ENCODE measurements at regions not wholly inside any gene's neighbourhood (a gene's known extent, or its start where the extent isn't known, plus 50 kb on each side); places are given as distances from the start of the nearest gene placed in this dataset.

GRCh38 chr21:28181730-28182129, 810.9 kb downstream of the LTN1 start:
- peaks cover 2% of the 10 kb centered on the region for H3K4me1 Mint-ChIP-seq
- TF ChIP-seq, protein P1, sequence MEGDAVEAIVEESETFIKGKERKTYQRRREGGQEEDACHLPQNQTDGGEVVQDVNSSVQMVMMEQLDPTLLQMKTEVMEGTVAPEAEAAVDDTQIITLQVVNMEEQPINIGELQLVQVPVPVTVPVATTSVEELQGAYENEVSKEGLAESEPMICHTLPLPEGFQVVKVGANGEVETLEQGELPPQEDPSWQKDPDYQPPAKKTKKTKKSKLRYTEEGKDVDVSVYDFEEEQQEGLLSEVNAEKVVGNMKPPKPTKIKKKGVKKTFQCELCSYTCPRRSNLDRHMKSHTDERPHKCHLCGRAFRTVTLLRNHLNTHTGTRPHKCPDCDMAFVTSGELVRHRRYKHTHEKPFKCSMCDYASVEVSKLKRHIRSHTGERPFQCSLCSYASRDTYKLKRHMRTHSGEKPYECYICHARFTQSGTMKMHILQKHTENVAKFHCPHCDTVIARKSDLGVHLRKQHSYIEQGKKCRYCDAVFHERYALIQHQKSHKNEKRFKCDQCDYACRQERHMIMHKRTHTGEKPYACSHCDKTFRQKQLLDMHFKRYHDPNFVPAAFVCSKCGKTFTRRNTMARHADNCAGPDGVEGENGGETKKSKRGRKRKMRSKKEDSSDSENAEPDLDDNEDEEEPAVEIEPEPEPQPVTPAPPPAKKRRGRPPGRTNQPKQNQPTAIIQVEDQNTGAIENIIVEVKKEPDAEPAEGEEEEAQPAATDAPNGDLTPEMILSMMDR (IDR thresholded peaks at IDR 0.05; ENCODE audit: unreplicated experiment), result no peak
- no peak for DNase-seq (ENCODE audit: low spot score in 2 of 2, unreplicated experiment in 2 of 2)
- peaks cover 27% of the 10 kb centered on the region for H3K9me3 Mint-ChIP-seq
- H3K27me3 Mint-ChIP-seq (ENCODE audit: low read depth), result no peaks in the 10 kb centered on the region
- H3K27ac Mint-ChIP-seq, result no peak overlapping the region
- H3K4me3 Mint-ChIP-seq, result no peak overlapping the region
- peaks cover 22% of the 10 kb centered on the region for H3K36me3 Mint-ChIP-seq

GRCh38 chr21:28179136-28179535, 813.5 kb downstream of the LTN1 start:
- Mint-ChIP-seq H3K4me3 (no peak overlapping the region), H3K27me3 (ENCODE audit: low read depth) (no peaks in the 10 kb centered on the region), H3K36me3 (peaks cover 28% of the 10 kb centered on the region), H3K27ac (no peak overlapping the region), H3K4me1 (no peaks in the 10 kb centered on the region), H3K9me3 (peaks cover 35% of the 10 kb centered on the region)
- TF ChIP-seq, protein P1 (IDR thresholded peaks at IDR 0.05; ENCODE audit: unreplicated experiment), result no peak
- no peak for DNase-seq (ENCODE audit: low spot score in 2 of 2, unreplicated experiment in 2 of 2)

- DNase-seq (ENCODE audit: low spot score in 2 of 2, unreplicated experiment in 2 of 2), result no peak
- Mint-ChIP-seq H3K4me3 (no peak overlapping the region), H3K36me3 (peaks cover 17% of the 10 kb centered on the region), H3K4me1 (peaks cover 3% of the 10 kb centered on the region), H3K9me3 (peaks cover 27% of the 10 kb centered on the region), H3K27me3 (ENCODE audit: low read depth) (no peaks in the 10 kb centered on the region), H3K27ac (no peak overlapping the region)
- TF ChIP-seq, protein P1 (IDR thresholded peaks at IDR 0.05; ENCODE audit: unreplicated experiment), result no peak
Observed at GRCh38 chr21:28177124-28177523, 815.6 kb downstream of the LTN1 start.

- Mint-ChIP-seq H3K27ac (no peak overlapping the region), H3K9me3 (peaks cover 15% of the 10 kb centered on the region), H3K27me3 (ENCODE audit: low read depth) (no peaks in the 10 kb centered on the region), H3K4me1 (peaks cover 3% of the 10 kb centered on the region), H3K36me3 (peaks cover 10% of the 10 kb centered on the region), H3K4me3 (no peak overlapping the region)
- DNase-seq (ENCODE audit: low spot score in 2 of 2, unreplicated experiment in 2 of 2), result no peak
- TF ChIP-seq, protein P1 (IDR thresholded peaks at IDR 0.05; ENCODE audit: unreplicated experiment), result no peak
Observed at GRCh38 chr21:28174701-28175100, 818.0 kb downstream of the LTN1 start.

GRCh38 chr21:28174006-28174405, 818.7 kb downstream of the LTN1 start:
- H3K4me3 Mint-ChIP-seq, result no peak overlapping the region
- no peak overlapping the region for H3K27ac Mint-ChIP-seq
- DNase-seq (ENCODE audit: low spot score in 2 of 2, unreplicated experiment in 2 of 2), result no peak
- H3K36me3 Mint-ChIP-seq, result peaks cover 10% of the 10 kb centered on the region
- H3K27me3 Mint-ChIP-seq (ENCODE audit: low read depth), result no peaks in the 10 kb centered on the region
- TF ChIP-seq, protein P1 (IDR thresholded peaks at IDR 0.05; ENCODE audit: unreplicated experiment), result no peak
- peaks cover 3% of the 10 kb centered on the region for H3K4me1 Mint-ChIP-seq
- H3K9me3 Mint-ChIP-seq, result peaks cover 15% of the 10 kb centered on the region

DNA sequence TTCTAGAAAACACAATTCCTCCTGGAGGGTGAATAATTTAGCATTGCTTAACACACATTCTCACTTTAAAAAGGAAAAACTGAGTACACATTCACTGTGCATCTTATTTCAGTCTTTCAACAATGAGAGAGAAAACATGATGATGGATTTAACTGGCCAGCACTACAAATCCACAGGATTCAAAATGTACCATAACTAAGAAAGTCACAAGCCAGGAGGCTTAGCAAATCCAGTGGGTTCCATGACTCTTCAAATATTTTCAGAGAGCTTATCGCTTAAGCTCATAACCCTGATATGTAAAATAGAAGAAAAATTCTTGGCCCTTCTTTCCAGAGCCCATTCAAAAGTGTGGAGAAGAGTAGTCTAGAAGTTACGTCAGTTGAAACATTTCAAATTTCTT, 820.3 kb downstream of the LTN1 start:
- Mint-ChIP-seq H3K27ac (peak overlapping the region; percentile 61), H3K36me3 (peaks cover 10% of the 10 kb centered on the region), H3K27me3 (ENCODE audit: low read depth) (no peaks in the 10 kb centered on the region), H3K4me3 (no peak overlapping the region), H3K9me3 (peaks cover 15% of the 10 kb centered on the region), H3K4me1 (peaks cover 3% of the 10 kb centered on the region)
- no peak for DNase-seq (ENCODE audit: low spot score in 2 of 2, unreplicated experiment in 2 of 2)
- TF ChIP-seq, protein P1 (IDR thresholded peaks at IDR 0.05; ENCODE audit: unreplicated experiment), result no peak

Data from mesothelial cell of epicardium (in vitro differentiated cells).